ENCODE measurements at regions not wholly inside any gene's neighbourhood (a gene's known extent, or its start where the extent isn't known, plus 50 kb on each side); places are given as distances from the start of the nearest gene placed in this dataset.
"Not testable (repeated sequence)": the region's sequence is repeated elsewhere in the genome, so short reads cannot be mapped to it uniquely, and the experiment has no call there.

GRCh38 chr3:110859336-110859735, 212.3 kb upstream of the NECTIN3 start:
- peak; percentile 3 for DNase-seq

GRCh38 chr3:110859993-110860392, 211.6 kb upstream of the NECTIN3 start:
- DNase-seq, result no peak

GRCh38 chr3:110865934-110866333, 205.7 kb upstream of the NECTIN3 start:
- DNase-seq, result no peak

- no peak for DNase-seq
Observed at GRCh38 chr3:110868106-110868505, 203.5 kb upstream of the NECTIN3 start.

- no peak for DNase-seq
Observed at GRCh38 chr3:110869736-110870135, 201.9 kb upstream of the NECTIN3 start.

- no peak for DNase-seq
Observed at GRCh38 chr3:110871869-110872268, 199.7 kb upstream of the NECTIN3 start.

- DNase-seq, result no peak
Observed at GRCh38 chr3:110878692-110879091, 192.9 kb upstream of the NECTIN3 start.

GRCh38 chr3:110881069-110881468, 190.5 kb upstream of the NECTIN3 start:
- DNase-seq, result no peak

GRCh38 chr3:110886222-110886893, 185.3 kb upstream of the NECTIN3 start:
- DNase-seq, result peak; percentile 52

GRCh38 chr3:110887176-110887575, 184.4 kb upstream of the NECTIN3 start:
- DNase-seq, result no peak

GRCh38 chr3:110888625-110889375, 182.8 kb upstream of the NECTIN3 start:
- not testable (repeated sequence) for DNase-seq

GRCh38 chr3:110889376-110889699, 182.3 kb upstream of the NECTIN3 start:
- DNase-seq, result not testable (repeated sequence)

GRCh38 chr3:110894574-110894973, 177.0 kb upstream of the NECTIN3 start:
- no peak for DNase-seq

GRCh38 chr3:110895054-110895453, 176.6 kb upstream of the NECTIN3 start:
- no peak for DNase-seq

- DNase-seq, result no peak
Observed at GRCh38 chr3:110897046-110897445, 174.6 kb upstream of the NECTIN3 start.

GRCh38 chr3:110900576-110900975, 171.0 kb upstream of the NECTIN3 start:
- no peak for DNase-seq

- no peak for DNase-seq
Observed at GRCh38 chr3:110901536-110901935, 170.1 kb upstream of the NECTIN3 start.

- DNase-seq, result no peak
Observed at GRCh38 chr3:110902453-110903085, 169.0 kb upstream of the NECTIN3 start.

GRCh38 chr3:110903771-110904519, 167.7 kb upstream of the NECTIN3 start:
- DNase-seq, result no peak

GRCh38 chr3:110904520-110904890, 167.1 kb upstream of the NECTIN3 start:
- no peak for DNase-seq

- DNase-seq, result no peak
Observed at GRCh38 chr3:110905121-110905520, 166.5 kb upstream of the NECTIN3 start.

- DNase-seq, result no peak
Observed at GRCh38 chr3:110909839-110910238, 161.8 kb upstream of the NECTIN3 start.

- no peak for DNase-seq
Observed at GRCh38 chr3:110910346-110910955, 161.2 kb upstream of the NECTIN3 start.

All from eye (tissue), 1 donor.